Neural cell (in vitro differentiated cells): ENCODE measurements at regions not wholly inside any gene's neighbourhood (a gene's known extent, or its start where the extent isn't known, plus 50 kb on each side); places are given as distances from the start of the nearest gene placed in this dataset.

Experiments used
- CTCF ChIP-seq: fragments of 450-650 bp; IDR thresholded peaks from 2 replicates; pipeline ENCODE4 v1.5.1; 2014; ENCODE audit warnings: antibody characterized with exemption, mild to moderate bottlenecking, moderate library complexity; ENCODE audit not compliant: poor library complexity, severe bottlenecking
- EP300 ChIP-seq: fragments of 450-650 bp; conservative IDR thresholded peaks from 2 replicates; pipeline ENCODE4 v1.6.1; 2014; ENCODE audit warnings: antibody characterized with exemption, mild to moderate bottlenecking, moderate library complexity; ENCODE audit not compliant: poor library complexity, severe bottlenecking
- EZH2 ChIP-seq: fragments of 200-600, 300-800 bp; shearing (Covaris generic), sonication (generic); IDR thresholded peaks from 2 replicates; pipeline ENCODE4 v1.6.1; 2014; ENCODE audit warnings: antibody characterized with exemption, low read length, borderline replicate concordance, mild to moderate bottlenecking; ENCODE audit not compliant: insufficient read depth, poor library complexity, severe bottlenecking
- POLR2AphosphoS5 ChIP-seq: IDR thresholded peaks from 2 replicates; pipeline ENCODE4 v1.6.1; 2012
- RAD21 ChIP-seq: fragments of 450-650 bp; conservative IDR thresholded peaks from 2 replicates; pipeline ENCODE4 v1.6.1; 2014; ENCODE audit warnings: antibody characterized with exemption, mild to moderate bottlenecking, moderate library complexity
- REST ChIP-seq: IDR thresholded peaks from 2 replicates; pipeline ENCODE4 v1.6.1; 2012; ENCODE audit warnings: borderline replicate concordance
- SMC3 ChIP-seq: fragments of 450-650 bp; conservative IDR thresholded peaks from 2 replicates; pipeline ENCODE4 v1.6.1; 2014; ENCODE audit warnings: antibody characterized with exemption, mild to moderate bottlenecking, moderate library complexity; ENCODE audit not compliant: poor library complexity

GRCh38 chr7:142389544-142389943 is 131.7 kb upstream of the PRSS58 start:
- TF ChIP-seq EZH2 (no peak), CTCF (no peak), POLR2AphosphoS5 (no peak), REST (no peak), SMC3 (no peak), RAD21 (no peak), EP300 (no peak)
